ENCODE measurements at regions not wholly inside any gene's neighbourhood (a gene's known extent, or its start where the extent isn't known, plus 50 kb on each side); places are given as distances from the start of the nearest gene placed in this dataset.

DNA sequence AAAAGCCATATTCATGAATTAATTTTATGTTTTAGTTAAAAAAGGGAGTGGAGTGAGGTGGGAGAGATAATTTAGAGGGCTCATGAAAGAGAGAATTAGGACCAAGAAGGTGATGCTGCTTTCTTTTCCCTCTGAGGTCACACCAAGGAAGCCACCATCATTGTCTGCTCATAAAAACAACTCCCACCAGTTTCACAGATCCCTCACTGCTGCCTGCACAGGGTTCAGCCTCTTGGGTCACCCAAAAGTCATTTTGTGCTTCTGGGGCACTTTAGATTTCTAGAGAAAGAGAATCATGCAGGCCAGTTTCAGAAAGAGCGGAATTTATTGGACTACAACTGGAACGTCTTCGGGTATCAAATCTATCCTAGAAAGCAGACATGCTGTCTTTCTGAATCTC is 241.4 kb upstream of the EOMES start:
- TF ChIP-seq, protein P1, sequence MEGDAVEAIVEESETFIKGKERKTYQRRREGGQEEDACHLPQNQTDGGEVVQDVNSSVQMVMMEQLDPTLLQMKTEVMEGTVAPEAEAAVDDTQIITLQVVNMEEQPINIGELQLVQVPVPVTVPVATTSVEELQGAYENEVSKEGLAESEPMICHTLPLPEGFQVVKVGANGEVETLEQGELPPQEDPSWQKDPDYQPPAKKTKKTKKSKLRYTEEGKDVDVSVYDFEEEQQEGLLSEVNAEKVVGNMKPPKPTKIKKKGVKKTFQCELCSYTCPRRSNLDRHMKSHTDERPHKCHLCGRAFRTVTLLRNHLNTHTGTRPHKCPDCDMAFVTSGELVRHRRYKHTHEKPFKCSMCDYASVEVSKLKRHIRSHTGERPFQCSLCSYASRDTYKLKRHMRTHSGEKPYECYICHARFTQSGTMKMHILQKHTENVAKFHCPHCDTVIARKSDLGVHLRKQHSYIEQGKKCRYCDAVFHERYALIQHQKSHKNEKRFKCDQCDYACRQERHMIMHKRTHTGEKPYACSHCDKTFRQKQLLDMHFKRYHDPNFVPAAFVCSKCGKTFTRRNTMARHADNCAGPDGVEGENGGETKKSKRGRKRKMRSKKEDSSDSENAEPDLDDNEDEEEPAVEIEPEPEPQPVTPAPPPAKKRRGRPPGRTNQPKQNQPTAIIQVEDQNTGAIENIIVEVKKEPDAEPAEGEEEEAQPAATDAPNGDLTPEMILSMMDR (conservative IDR thresholded peaks at IDR 0.05) = no peak
- no peak for TF ChIP-seq ZFX (IDR thresholded peaks at IDR 0.05)

Data from C4-2B (cell line).